ENCODE measurements at regions not wholly inside any gene's neighbourhood (a gene's known extent, or its start where the extent isn't known, plus 50 kb on each side); places are given as distances from the start of the nearest gene placed in this dataset.
A peak's percentile ranks its signal among the peaks of the same experiment; 100 is the strongest.

GRCh38 chr21:41684381-41685245, 82.2 kb downstream of the RIPK4 start:
- Histone ChIP-seq H3K9ac (ENCODE audit: insufficient read depth in 1 of 2, low read length in 2 of 2) (no peak overlapping the region), H3K36me3 (ENCODE audit: control insufficient read depth in 4 of 4, insufficient read depth in 4 of 4, low read length in 4 of 4) (no peaks in the 10 kb centered on the region), H3K27me3 (ENCODE audit: control insufficient read depth in 3 of 3, insufficient read depth in 3 of 3, low read length in 2 of 3) (no peaks in the 10 kb centered on the region), H3K4me1 (ENCODE audit: control insufficient read depth in 5 of 5, insufficient read depth in 5 of 5, low read length in 5 of 5) (peaks cover 0 to 6% (median 0%) of the 10 kb centered on the region in 5 donors), H3K27ac (ENCODE audit: low read depth in 1 of 2, low read length in 1 of 2) (peak overlapping the region in 1 of 2 donors; percentile 18), H3K4me3 (no peak overlapping the region), H3K9me3 (ENCODE audit: control insufficient read depth in 4 of 4, insufficient read depth in 3 of 4, low read length in 3 of 4) (no peaks in the 10 kb centered on the region)
- DNase-seq = peak in 1 of 3 donors; percentile 27
- no peak for TF ChIP-seq CTCF (IDR thresholded peaks at IDR 0.05; ENCODE audit: control extremely low read depth, extremely low read depth)
- 56 to 69% methylated on average over 26 of the region's 26 CpGs for WGBS, 2 donors
- peak; percentile 16 for ATAC-seq (ENCODE audit: insufficient read depth, low FRiP score)

- ATAC-seq (ENCODE audit: insufficient read depth, low FRiP score) (no peak), DNase-seq (no peak)
- 78 to 83% methylated on average over 10 of the region's 10 CpGs for WGBS, 2 donors
- Histone ChIP-seq H3K9ac (ENCODE audit: insufficient read depth in 1 of 2, low read length in 2 of 2) (no peak overlapping the region), H3K27ac (ENCODE audit: low read depth in 1 of 2, low read length in 1 of 2) (no peak overlapping the region), H3K9me3 (ENCODE audit: control insufficient read depth in 4 of 4, insufficient read depth in 3 of 4, low read length in 3 of 4) (no peaks in the 10 kb centered on the region), H3K4me1 (ENCODE audit: control insufficient read depth in 5 of 5, insufficient read depth in 5 of 5, low read length in 5 of 5) (peaks cover 0 to 7% (median 3%) of the 10 kb centered on the region in 5 donors), H3K4me3 (no peak overlapping the region), H3K36me3 (ENCODE audit: control insufficient read depth in 4 of 4, insufficient read depth in 4 of 4, low read length in 4 of 4) (no peaks in the 10 kb centered on the region), H3K27me3 (ENCODE audit: control insufficient read depth in 3 of 3, insufficient read depth in 3 of 3, low read length in 2 of 3) (no peaks in the 10 kb centered on the region)
- no peak for TF ChIP-seq CTCF (IDR thresholded peaks at IDR 0.05; ENCODE audit: control extremely low read depth, extremely low read depth)
Observed at GRCh38 chr21:41683815-41684214, 83.0 kb downstream of the RIPK4 start.

GRCh38 chr21:41682719-41683179, 84.1 kb downstream of the RIPK4 start:
- no peaks in the 10 kb centered on the region for H3K27me3 ChIP-seq (ENCODE audit: control insufficient read depth in 3 of 3, insufficient read depth in 3 of 3, low read length in 2 of 3)
- no peaks in the 10 kb centered on the region for H3K36me3 ChIP-seq (ENCODE audit: control insufficient read depth in 4 of 4, insufficient read depth in 4 of 4, low read length in 4 of 4)
- no peak for ATAC-seq (ENCODE audit: insufficient read depth, low FRiP score)
- H3K4me1 ChIP-seq (ENCODE audit: control insufficient read depth in 5 of 5, insufficient read depth in 5 of 5, low read length in 5 of 5) = peaks cover 0 to 11% (median 7%) of the 10 kb centered on the region in 5 donors
- WGBS, 2 donors = 75 to 83% methylated on average over 16 to 17 of the region's 17 CpGs
- H3K9ac ChIP-seq (ENCODE audit: insufficient read depth in 1 of 2, low read length in 2 of 2) = no peak overlapping the region
- TF ChIP-seq CTCF (IDR thresholded peaks at IDR 0.05; ENCODE audit: control extremely low read depth, extremely low read depth) = no peak
- H3K4me3 ChIP-seq = no peak overlapping the region
- no peaks in the 10 kb centered on the region for H3K9me3 ChIP-seq (ENCODE audit: control insufficient read depth in 4 of 4, insufficient read depth in 3 of 4, low read length in 3 of 4)
- no peak overlapping the region for H3K27ac ChIP-seq (ENCODE audit: low read depth in 1 of 2, low read length in 1 of 2)
- DNase-seq = no peak

Data from lung (tissue), 11 donors.